NCI-H2107 treated with DMSO at 0.1 percent for 48 hours (cell line): ENCODE measurements at regions not wholly inside any gene's neighbourhood (a gene's known extent, or its start where the extent isn't known, plus 50 kb on each side); places are given as distances from the start of the nearest gene placed in this dataset.

Source experiments
- DNase-seq: peaks from one replicate; lab custom pipeline; 2025; ENCODE audit not compliant: unreplicated experiment; lab: John Stamatoyannopoulos, UW

GRCh38 chr5:173741087-173741486, 124.6 kb upstream of the BOD1 start:
- no peak for DNase-seq

GRCh38 chr5:173741729-173742431, 125.4 kb upstream of the BOD1 start:
- no peak for DNase-seq

- DNase-seq = no peak
Measured at GRCh38 chr5:173742432-173742816, 126.0 kb upstream of the BOD1 start.

- no peak for DNase-seq
Measured at GRCh38 chr5:173743641-173744343, 127.3 kb upstream of the BOD1 start.

- DNase-seq = no peak
Measured at GRCh38 chr5:173744551-173744950, 128.1 kb upstream of the BOD1 start.

GRCh38 chr5:173745123-173745522, 128.7 kb upstream of the BOD1 start:
- peak; percentile 42 for DNase-seq

GRCh38 chr5:173745557-173745956, 129.1 kb upstream of the BOD1 start:
- no peak for DNase-seq

DNA sequence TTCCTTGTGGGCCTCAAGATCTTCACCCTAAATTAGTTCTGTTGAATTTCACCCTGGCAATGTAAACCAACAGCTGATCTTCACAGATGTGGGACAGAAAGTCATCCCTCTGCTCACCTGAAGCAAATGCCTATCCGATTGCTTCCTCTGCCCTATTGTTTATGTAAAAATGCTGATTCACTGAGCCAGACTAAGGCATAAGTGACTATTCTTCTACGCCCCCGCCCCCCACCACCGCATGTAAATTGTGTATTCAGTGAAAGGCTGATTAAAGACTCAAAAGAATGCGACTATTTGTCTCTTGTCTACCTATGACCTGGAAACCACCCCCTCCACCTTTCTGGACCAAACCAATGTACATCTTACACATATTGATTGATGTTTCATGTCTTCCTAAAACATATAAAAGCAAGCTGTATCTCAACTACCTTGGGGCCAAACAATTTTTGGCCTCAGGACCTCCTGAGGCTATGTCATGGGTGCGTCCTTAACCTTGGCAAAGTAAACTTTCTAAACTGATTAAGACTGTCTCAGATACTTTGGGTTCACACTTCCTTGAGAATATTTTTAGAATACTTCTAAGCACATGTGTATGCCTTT, 129.7 kb upstream of the BOD1 start:
- DNase-seq = no peak

DNA sequence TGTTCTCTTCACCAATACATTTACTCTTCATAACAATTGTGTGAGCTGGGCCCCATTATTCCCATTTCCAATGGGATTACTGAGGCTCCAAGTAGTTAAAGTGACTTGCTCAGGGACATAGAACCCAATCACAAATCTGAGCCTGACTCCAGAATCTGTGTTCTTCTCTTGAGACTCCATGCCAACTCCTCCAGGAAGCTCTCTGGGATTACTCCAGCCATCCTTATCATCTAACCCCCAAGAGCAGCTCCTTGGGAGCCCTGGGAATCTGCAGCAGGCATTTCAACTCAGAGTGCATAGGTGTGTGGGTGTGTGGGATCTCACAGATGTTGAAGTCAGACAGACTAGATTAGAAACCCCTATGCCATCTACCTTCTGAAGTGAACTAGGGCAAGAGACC, 131.4 kb upstream of the BOD1 start:
- DNase-seq = no peak

GRCh38 chr5:173750538-173751265, 134.3 kb upstream of the BOD1 start:
- DNase-seq = no peak

GRCh38 chr5:173751266-173751600, 134.8 kb upstream of the BOD1 start:
- no peak for DNase-seq

GRCh38 chr5:173752653-173753052, 135.5 kb upstream of the CPEB4 start:
- no peak for DNase-seq

DNA sequence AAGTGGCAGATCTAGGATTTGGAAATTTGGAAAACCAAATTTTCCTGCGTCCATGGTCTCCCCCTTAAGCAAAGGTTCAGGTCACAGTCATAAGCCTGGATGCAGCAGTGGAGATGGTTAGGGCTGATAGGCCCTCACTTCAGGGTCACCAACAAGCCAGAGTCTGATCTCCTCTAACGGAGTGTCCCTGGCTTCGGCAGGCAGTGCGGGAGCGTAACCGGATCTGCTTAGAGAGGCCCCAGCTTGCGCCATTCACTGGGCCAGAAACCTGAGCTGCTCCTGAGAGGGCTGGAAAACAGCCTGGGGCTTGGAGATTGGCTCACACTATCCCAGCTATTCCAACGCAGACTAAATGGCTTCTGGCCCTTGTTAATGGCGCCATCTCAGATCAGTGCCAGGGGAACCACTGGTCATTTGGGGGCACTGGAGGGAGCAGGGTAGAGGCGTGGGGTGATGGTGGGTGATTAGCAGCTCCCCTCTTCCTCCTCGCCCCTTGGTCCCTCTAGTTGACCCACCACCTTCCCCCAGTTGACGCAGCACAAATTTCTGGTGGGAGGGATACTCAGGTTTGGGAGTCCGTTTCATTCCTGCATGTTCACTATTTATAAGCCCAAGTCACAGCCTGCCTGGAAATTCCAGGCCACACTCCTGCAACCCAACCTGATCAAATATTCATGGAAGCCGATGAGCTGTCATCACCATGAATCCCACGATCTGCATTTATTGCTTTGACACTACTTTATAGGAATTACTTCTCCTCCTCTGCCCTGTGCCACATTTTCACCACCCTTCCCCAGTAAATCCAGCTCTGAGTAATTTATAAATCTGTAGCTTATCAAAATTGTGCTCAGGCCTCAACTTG, 134.6 kb upstream of the CPEB4 start:
- peak; percentile 66 for DNase-seq

DNA sequence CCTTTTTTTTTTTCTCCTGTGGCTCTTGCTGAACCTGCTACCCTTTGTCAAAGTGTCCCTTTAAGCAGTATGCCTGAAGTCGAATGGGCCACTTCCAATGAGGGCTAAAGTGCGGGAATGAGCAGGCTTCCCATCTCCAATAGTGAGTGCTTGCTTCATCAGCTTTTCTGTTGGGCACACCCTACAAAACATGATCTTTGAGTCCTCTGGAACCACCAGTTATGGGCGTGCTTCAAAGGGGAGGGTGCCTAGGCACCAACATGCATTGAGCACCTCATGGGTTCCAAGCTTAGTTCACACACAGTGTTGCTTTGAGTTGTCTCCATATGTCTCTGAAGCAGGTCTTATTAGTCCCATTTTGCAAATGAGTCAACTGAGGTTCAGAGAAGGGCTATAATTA, 132.8 kb upstream of the CPEB4 start:
- no peak for DNase-seq

GRCh38 chr5:173757403-173758209, 130.5 kb upstream of the CPEB4 start:
- DNase-seq = no peak

DNA sequence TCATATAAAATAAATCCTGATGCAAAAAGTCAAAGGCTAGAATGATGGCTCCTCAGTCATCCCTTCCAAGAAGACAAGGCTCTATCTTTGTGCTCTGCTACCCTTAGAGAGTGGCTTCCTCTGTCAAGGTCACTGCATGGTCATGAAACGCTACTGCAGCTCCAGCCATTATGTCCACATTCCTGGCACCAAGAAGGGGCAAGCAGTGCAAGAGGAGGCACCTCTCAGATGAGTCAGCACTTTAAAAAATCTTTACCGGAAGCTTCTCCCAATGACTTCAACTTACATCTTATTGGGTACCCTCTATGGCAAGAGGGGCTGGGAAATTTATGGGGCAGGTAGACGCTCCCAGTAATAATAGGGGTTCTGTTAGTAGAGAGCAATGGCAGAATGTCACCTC, 129.5 kb upstream of the CPEB4 start:
- DNase-seq = no peak

- DNase-seq = no peak
Measured at GRCh38 chr5:173759691-173760090, 128.5 kb upstream of the CPEB4 start.

GRCh38 chr5:173760461-173761177, 127.5 kb upstream of the CPEB4 start:
- DNase-seq = no peak

GRCh38 chr5:173761178-173761513, 127.0 kb upstream of the CPEB4 start:
- no peak for DNase-seq

- DNase-seq = no peak
Measured at GRCh38 chr5:173762045-173762444, 126.1 kb upstream of the CPEB4 start.
